Tibial nerve (tissue), 4 donors: ENCODE measurements at regions not wholly inside any gene's neighbourhood (a gene's known extent, or its start where the extent isn't known, plus 50 kb on each side); places are given as distances from the start of the nearest gene placed in this dataset.

ENCODE experiments used
- CTCF ChIP-seq, 5 experiments: fragments of 200-600 bp in 3 of 5; fragments of 450-650 bp in 2 of 5; sonication (generic) in 3 of 5; IDR thresholded peaks; one replicate each; pipeline ENCODE4 v1.5.1; 2016 to 2019; ENCODE audit warnings: antibody characterized with exemption in 5 of 5, mild to moderate bottlenecking in 3 of 5, moderate library complexity in 2 of 5
- EP300 ChIP-seq, 2 donors: sonication (generic); formaldehyde crosslinking; IDR thresholded peaks; one replicate each; pipeline ENCODE4 v1.6.1; 2017; ENCODE audit warnings: antibody characterized with exemption in 2 of 2, mild to moderate bottlenecking in 1 of 2
- POLR2A ChIP-seq, 2 donors: fragments of 450-650 bp; IDR thresholded peaks; one replicate each; pipeline ENCODE4 v1.6.1; 2017; ENCODE audit warnings: antibody characterized with exemption in 2 of 2, mild to moderate bottlenecking in 2 of 2, moderate library complexity in 2 of 2

- TF ChIP-seq CTCF (IDR thresholded peaks at IDR 0.05): no peak
- no peak for TF ChIP-seq POLR2A (IDR thresholded peaks at IDR 0.05)
- no peak for TF ChIP-seq EP300 (IDR thresholded peaks at IDR 0.05)
Measured at GRCh38 chr3:17949101-17949500, 206.7 kb upstream of the TBC1D5 start.
